ENCODE measurements at regions not wholly inside any gene's neighbourhood (a gene's known extent, or its start where the extent isn't known, plus 50 kb on each side); places are given as distances from the start of the nearest gene placed in this dataset.

GRCh38 chr3:182501856-182502255 lies 291.4 kb upstream of the ATP11B start:
- DNase-seq (ENCODE audit: low read depth): no peak
- TF ChIP-seq CTCF (conservative IDR thresholded peaks at IDR 0.05; ENCODE audit: low read depth, low read length): no peak
- H3K4me3 ChIP-seq (ENCODE audit: low read depth, low read length): no peak overlapping the region

GRCh38 chr3:182503401-182503800 lies 289.9 kb upstream of the ATP11B start:
- DNase-seq (ENCODE audit: low read depth): no peak
- no peak for TF ChIP-seq CTCF (conservative IDR thresholded peaks at IDR 0.05; ENCODE audit: low read depth, low read length)
- H3K4me3 ChIP-seq (ENCODE audit: low read depth, low read length): no peak overlapping the region

- H3K4me3 ChIP-seq (ENCODE audit: low read depth, low read length): no peak overlapping the region
- TF ChIP-seq CTCF (conservative IDR thresholded peaks at IDR 0.05; ENCODE audit: low read depth, low read length): no peak
- no peak for DNase-seq (ENCODE audit: low read depth)
Observed at GRCh38 chr3:182508919-182509711, 284.2 kb upstream of the ATP11B start.

GRCh38 chr3:182509844-182510460 lies 283.4 kb upstream of the ATP11B start:
- no peak for TF ChIP-seq CTCF (conservative IDR thresholded peaks at IDR 0.05; ENCODE audit: low read depth, low read length)
- no peak for DNase-seq (ENCODE audit: low read depth)

GRCh38 chr3:182514236-182514964 lies 278.9 kb upstream of the ATP11B start:
- TF ChIP-seq CTCF (conservative IDR thresholded peaks at IDR 0.05; ENCODE audit: low read depth, low read length): no peak
- no peak overlapping the region for H3K4me3 ChIP-seq (ENCODE audit: low read depth, low read length)

More at GRCh38 chr3:182509844-182510460, 283.4 kb upstream of the ATP11B start:
- no peak overlapping the region for H3K4me3 ChIP-seq (ENCODE audit: low read depth, low read length)

GRCh38 chr3:182516597-182517336 lies 276.5 kb upstream of the ATP11B start:
- no peak overlapping the region for H3K4me3 ChIP-seq (ENCODE audit: low read depth, low read length)
- no peak for DNase-seq (ENCODE audit: low read depth)
- no peak for TF ChIP-seq CTCF (conservative IDR thresholded peaks at IDR 0.05; ENCODE audit: low read depth, low read length)

More at GRCh38 chr3:182514236-182514964, 278.9 kb upstream of the ATP11B start:
- no peak for DNase-seq (ENCODE audit: low read depth)
